GM12878 (cell line): ENCODE measurements at regions not wholly inside any gene's neighbourhood (a gene's known extent, or its start where the extent isn't known, plus 50 kb on each side); places are given as distances from the start of the nearest gene placed in this dataset.

Experiments used
- ATAC-seq: fragments of 200-7000 bp; cut with Tn5 transposase; 3 replicates; pipeline ENCODE4 v1.9.1; 2020; ENCODE audit warnings: mild to moderate bottlenecking, moderate library complexity
- BruUV-seq: library from RNA; stranded (reverse); fragments of 400-500 nt; replicated peaks from 2 replicates; lab custom pipeline; 2021; lab: Mats Ljungman, UMichigan
- CTCF ChIA-PET: fragments of 300-600 bp; sonication (Branson Sonifier 250); formaldehyde crosslinking; extraction: SDS; loops from one replicate; lab custom pipeline; 2021; ENCODE audit warnings: inconsistent platforms; lab: Yijun Ruan, JAX
- POLR2A ChIA-PET: fragments of 350-600 bp; formaldehyde crosslinking; extraction: SDS; loops from one replicate; lab custom pipeline; 2021; ENCODE audit warnings: inconsistent platforms; lab: Charles Lee
- RAD21 ChIA-PET: fragments of 300-600 bp; sonication (Branson Sonifier 250); formaldehyde crosslinking; loops from one replicate; lab custom pipeline; 2023; ENCODE audit warnings: antibody characterized with exemption; ENCODE audit not compliant: unreplicated experiment; lab: Charles Lee
- SMC1A ChIA-PET: fragments of 300-600 bp; sonication (Branson Sonifier 250); formaldehyde crosslinking; loops from one replicate; lab custom pipeline; 2023; ENCODE audit not compliant: unreplicated experiment, uncharacterized antibody; lab: Charles Lee
- DNase-seq: peaks from one replicate; pipeline ENCODE4 v3.0.0-alpha.2; 2011; ENCODE audit warnings: low read depth, low spot score
- FAIRE-seq: peaks from 3 replicates; lab custom pipeline; 2011; peaks lifted over from hg19 to GRCh38; lab: Jason Lieb, UNC
- H2AFZ ChIP-seq: 2 replicates; pipeline ENCODE4 v1.6.0; 2011; ENCODE audit warnings: low read depth, low read length, control low read depth; ENCODE audit not compliant: control insufficient read depth
- H3K27ac ChIP-seq: 2 replicates; pipeline ENCODE4 v1.5.1; 2011; ENCODE audit warnings: control low read depth; ENCODE audit not compliant: control insufficient read depth, insufficient read depth
- H3K27me3 ChIP-seq, 2 experiments: replicated peaks in 1 of 2; 2 replicates each; pipeline versions ENCODE4 v1.6.0 to v1.6.1; 2011; ENCODE audit warnings: low read length in 1 of 2; ENCODE audit not compliant: control insufficient read depth in 2 of 2, insufficient read depth in 2 of 2
- H3K36me3 ChIP-seq, 2 experiments: 2 replicates each; pipeline ENCODE4 v1.5.1; 2011; ENCODE audit warnings: low read length in 1 of 2; ENCODE audit not compliant: control insufficient read depth in 2 of 2, insufficient read depth in 2 of 2
- H3K4me1 ChIP-seq: 2 replicates; pipeline ENCODE4 v1.6.1; 2011; ENCODE audit warnings: mild to moderate bottlenecking, low read length, moderate library complexity, mixed read lengths; ENCODE audit not compliant: control insufficient read depth, insufficient read depth
- H3K4me2 ChIP-seq: 2 replicates; pipeline ENCODE4 v1.6.0; 2011; ENCODE audit warnings: control low read depth; ENCODE audit not compliant: control insufficient read depth, insufficient read depth
- H3K4me3 ChIP-seq: fragments of 200-600 bp; sonication (generic); 2 replicates; pipeline ENCODE4 v1.5.1; 2016
- H3K79me2 ChIP-seq: 2 replicates; pipeline ENCODE4 v1.6.0; 2011; ENCODE audit warnings: low read length; ENCODE audit not compliant: control insufficient read depth, insufficient read depth
- H3K9ac ChIP-seq: 2 replicates; pipeline ENCODE4 v1.8.0; 2011; ENCODE audit warnings: low read length, control low read depth, mixed read lengths; ENCODE audit not compliant: control insufficient read depth, insufficient read depth
- H3K9me3 ChIP-seq: replicated peaks from 3 replicates; pipeline ENCODE4 v1.5.1; 2011; ENCODE audit warnings: mild to moderate bottlenecking, low read length; ENCODE audit not compliant: control insufficient read depth, insufficient read depth
- H4K20me1 ChIP-seq: 2 replicates; pipeline ENCODE4 v1.6.0; 2011; ENCODE audit not compliant: control insufficient read depth, insufficient read depth
- IKZF2 ChIP-seq, 2 experiments: fragments of 450-650 bp; IDR thresholded peaks; 2 replicates each; pipeline ENCODE4 v1.6.1; 2017; ENCODE audit warnings: mild to moderate bottlenecking in 2 of 2, moderate library complexity in 2 of 2
- NFYA ChIP-seq: IDR thresholded peaks from 2 replicates; pipeline ENCODE4 v1.6.1; 2011; ENCODE audit warnings: low read depth, mild to moderate bottlenecking, low read length, improper control_type of control experiment, borderline replicate concordance
- ZNF384 ChIP-seq: IDR thresholded peaks from 2 replicates; pipeline ENCODE4 v1.6.1; 2012; ENCODE audit warnings: low read depth, mild to moderate bottlenecking, low read length, improper control_type of control experiment, borderline replicate concordance
- WGBS: methylation state at CpG from one replicate; pipeline ENCODE4 v1.1.6; 2016; ENCODE audit warnings: low lambda C conversion rate; ENCODE audit not compliant: insufficient replicate concordance, insufficient coverage; ENCODE audit errors: missing lambda C conversion rate; 5-methylcytosine and 5-hydroxymethylcytosine counted together
- in situ Hi-C: fragments of 300-500 bp; cut with MboI; formaldehyde crosslinking; loops from 9 replicates; pipeline ENCODE4 v1.14.3; 2018; ENCODE audit warnings: mixed read lengths
- intact Hi-C: fragments of 100-400 bp; cut with micrococcal nuclease; formaldehyde crosslinking; loops from one replicate; pipeline ENCODE4 v1.14.2; 2022; ENCODE audit not compliant: unreplicated experiment
- TF ChIP-seq, protein P1 (sequence below): fragments of 450-650 bp; IDR thresholded peaks from 2 replicates; pipeline ENCODE4 v1.6.1; 2017; ENCODE audit warnings: mild to moderate bottlenecking, low read depth, inconsistent platforms; ENCODE audit not compliant: poor library complexity, severe bottlenecking

DNA sequence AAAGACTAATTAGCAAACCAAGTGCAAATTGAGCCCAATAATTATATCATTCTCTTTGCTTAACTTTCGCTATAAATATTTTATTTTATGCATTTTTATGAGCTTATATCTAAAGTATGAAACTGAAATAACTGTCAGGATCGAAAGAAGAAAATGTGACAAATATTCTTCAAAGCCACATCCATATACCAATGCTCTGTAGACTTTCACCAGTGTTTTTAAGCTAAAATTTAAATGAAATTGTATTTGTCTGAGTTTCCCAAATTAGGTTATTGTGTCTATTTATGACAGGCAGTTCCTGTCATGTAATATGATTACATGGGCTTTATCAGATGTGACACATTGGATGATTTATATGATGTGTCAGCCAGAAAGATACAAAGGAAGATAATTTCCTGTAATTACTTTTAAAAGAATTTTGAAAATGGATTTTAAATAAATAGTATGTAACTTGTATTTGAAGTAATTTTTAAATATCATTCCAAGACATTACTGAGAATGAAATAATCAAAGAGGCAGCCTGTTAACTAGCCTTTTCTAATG, 317.9 kb upstream of the KLF6 start:
- no peak for FAIRE-seq
- Histone ChIP-seq H3K4me2 (no peak overlapping the region), H2AFZ (no peak overlapping the region), H3K36me3 (no peaks in the 10 kb centered on the region), H3K27ac (no peak overlapping the region)
- ChIA-PET POLR2A (no interaction called here), RAD21 (no interaction called here), SMC1A (interaction anchor here (0.6 to 0.9 kb wide), 2 partner anchors 9 to 19 kb away, joined by 3 read pairs; no protein-coding TSS in a partner anchor)
- in situ Hi-C loops: no loop called here
- intact Hi-C loops: no loop called here
- BruUV-seq: no TSS peak
- WGBS: 64% methylated on average over 2 of the region's 2 CpGs
- TF ChIP-seq IKZF2 (IDR thresholded peaks at IDR 0.05) (no peak), NFYA (no peak), ZNF384 (no peak)
- TF ChIP-seq, protein P1, sequence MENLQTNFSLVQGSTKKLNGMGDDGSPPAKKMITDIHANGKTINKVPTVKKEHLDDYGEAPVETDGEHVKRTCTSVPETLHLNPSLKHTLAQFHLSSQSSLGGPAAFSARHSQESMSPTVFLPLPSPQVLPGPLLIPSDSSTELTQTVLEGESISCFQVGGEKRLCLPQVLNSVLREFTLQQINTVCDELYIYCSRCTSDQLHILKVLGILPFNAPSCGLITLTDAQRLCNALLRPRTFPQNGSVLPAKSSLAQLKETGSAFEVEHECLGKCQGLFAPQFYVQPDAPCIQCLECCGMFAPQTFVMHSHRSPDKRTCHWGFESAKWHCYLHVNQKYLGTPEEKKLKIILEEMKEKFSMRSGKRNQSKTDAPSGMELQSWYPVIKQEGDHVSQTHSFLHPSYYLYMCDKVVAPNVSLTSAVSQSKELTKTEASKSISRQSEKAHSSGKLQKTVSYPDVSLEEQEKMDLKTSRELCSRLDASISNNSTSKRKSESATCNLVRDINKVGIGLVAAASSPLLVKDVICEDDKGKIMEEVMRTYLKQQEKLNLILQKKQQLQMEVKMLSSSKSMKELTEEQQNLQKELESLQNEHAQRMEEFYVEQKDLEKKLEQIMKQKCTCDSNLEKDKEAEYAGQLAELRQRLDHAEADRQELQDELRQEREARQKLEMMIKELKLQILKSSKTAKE: no peak
- TF ChIP-seq, all 136 proteins: peak for 0
- no peaks in the 10 kb centered on the region for H4K20me1 ChIP-seq
- H3K27me3 ChIP-seq: no peaks in the 10 kb centered on the region
- ATAC-seq (no peak), DNase-seq (no peak)
- H3K79me2 ChIP-seq: no peaks in the 10 kb centered on the region
- H3K9me3 ChIP-seq: no peaks in the 10 kb centered on the region
- H3K4me1 ChIP-seq: peaks cover 9% of the 10 kb centered on the region
- CTCF ChIA-PET: no interaction called here
- H3K4me3 ChIP-seq: no peak overlapping the region
- no peak overlapping the region for H3K9ac ChIP-seq
